Tibial nerve (tissue), 4 donors: ENCODE measurements at regions not wholly inside any gene's neighbourhood (a gene's known extent, or its start where the extent isn't known, plus 50 kb on each side); places are given as distances from the start of the nearest gene placed in this dataset.

Experiments
- DNase-seq, 2 donors: peaks; one replicate each; pipeline ENCODE4 v3.0.0-alpha.2; 2019; ENCODE audit warnings: low spot score in 2 of 2
- H3K27ac ChIP-seq, 4 donors: fragments of 200-600 bp; sonication (generic) in 3 of 4; one replicate each; pipeline ENCODE4 v1.5.1; 2017 to 2019; ENCODE audit warnings: mild to moderate bottlenecking in 1 of 4
- H3K27me3 ChIP-seq, 2 donors: fragments of 200-600 bp; sonication (generic) in 1 of 2; one replicate each; pipeline versions ENCODE4 v1.5.1 to v1.6.0; 2017 to 2019
- H3K36me3 ChIP-seq, 3 donors: fragments of 200-600 bp; sonication (generic); one replicate each; pipeline ENCODE4 v1.5.1; 2018 to 2019
- H3K4me1 ChIP-seq, 4 donors: fragments of 200-600 bp; sonication (generic) in 3 of 4; one replicate each; pipeline ENCODE4 v1.5.1; 2017 to 2019
- H3K4me3 ChIP-seq, 4 donors: fragments of 200-600 bp; sonication (generic) in 3 of 4; one replicate each; pipeline ENCODE4 v1.5.1; 2017 to 2019; ENCODE audit warnings: mild to moderate bottlenecking in 1 of 4, moderate library complexity in 1 of 4
- H3K9me3 ChIP-seq, 4 donors: fragments of 200-600 bp; sonication (generic) in 3 of 4; one replicate each; pipeline ENCODE4 v1.5.1; 2017 to 2019
- CTCF ChIP-seq, 5 experiments: fragments of 200-600 bp in 3 of 5; fragments of 450-650 bp in 2 of 5; sonication (generic) in 3 of 5; IDR thresholded peaks; one replicate each; pipeline ENCODE4 v1.5.1; 2016 to 2019; ENCODE audit warnings: antibody characterized with exemption in 5 of 5, mild to moderate bottlenecking in 3 of 5, moderate library complexity in 2 of 5
- EP300 ChIP-seq, 2 donors: sonication (generic); formaldehyde crosslinking; IDR thresholded peaks; one replicate each; pipeline ENCODE4 v1.6.1; 2017; ENCODE audit warnings: antibody characterized with exemption in 2 of 2, mild to moderate bottlenecking in 1 of 2
- POLR2A ChIP-seq, 2 donors: fragments of 450-650 bp; IDR thresholded peaks; one replicate each; pipeline ENCODE4 v1.6.1; 2017; ENCODE audit warnings: antibody characterized with exemption in 2 of 2, mild to moderate bottlenecking in 2 of 2, moderate library complexity in 2 of 2
- WGBS, 2 donors: methylation state at CpG; one replicate each; pipeline ENCODE4 v1.1.5; 2018; 5-methylcytosine and 5-hydroxymethylcytosine counted together

GRCh38 chr2:126761981-126762878 is 106.3 kb downstream of the GYPC start:
- Histone ChIP-seq H3K27me3 (no peaks in the 10 kb centered on the region), H3K36me3 (no peaks in the 10 kb centered on the region), H3K27ac (no peak overlapping the region), H3K9me3 (no peaks in the 10 kb centered on the region), H3K4me3 (no peak overlapping the region), H3K4me1 (no peaks in the 10 kb centered on the region)
- no peak for DNase-seq
- WGBS, 2 donors: 65 to 78% methylated on average over 4 of the region's 4 CpGs
- TF ChIP-seq POLR2A (IDR thresholded peaks at IDR 0.05) (no peak), EP300 (IDR thresholded peaks at IDR 0.05) (no peak), CTCF (IDR thresholded peaks at IDR 0.05) (no peak)

- Histone ChIP-seq H3K36me3 (no peaks in the 10 kb centered on the region), H3K4me3 (no peak overlapping the region), H3K27ac (no peak overlapping the region), H3K9me3 (no peaks in the 10 kb centered on the region), H3K4me1 (no peaks in the 10 kb centered on the region), H3K27me3 (no peaks in the 10 kb centered on the region)
- TF ChIP-seq EP300 (IDR thresholded peaks at IDR 0.05): no peak
- no peak for TF ChIP-seq POLR2A (IDR thresholded peaks at IDR 0.05)
- TF ChIP-seq CTCF (IDR thresholded peaks at IDR 0.05): no peak
- 66 to 76% methylated on average over 3 of the region's 3 CpGs for WGBS, 2 donors
- no peak for DNase-seq
Observed at GRCh38 chr2:126764686-126765265, 108.8 kb downstream of the GYPC start.

GRCh38 chr2:126765395-126765794 is 109.4 kb downstream of the GYPC start:
- WGBS, 2 donors: 76 to 81% methylated on average over 3 of the region's 3 CpGs
- Histone ChIP-seq H3K27ac (no peak overlapping the region), H3K9me3 (no peaks in the 10 kb centered on the region), H3K27me3 (no peaks in the 10 kb centered on the region), H3K36me3 (no peaks in the 10 kb centered on the region), H3K4me3 (no peak overlapping the region), H3K4me1 (no peaks in the 10 kb centered on the region)
- no peak for DNase-seq
- TF ChIP-seq EP300 (IDR thresholded peaks at IDR 0.05) (no peak), POLR2A (IDR thresholded peaks at IDR 0.05) (no peak), CTCF (IDR thresholded peaks at IDR 0.05) (no peak)

- Histone ChIP-seq H3K4me3 (no peak overlapping the region), H3K27me3 (no peaks in the 10 kb centered on the region), H3K4me1 (no peaks in the 10 kb centered on the region), H3K36me3 (no peaks in the 10 kb centered on the region), H3K27ac (no peak overlapping the region), H3K9me3 (no peaks in the 10 kb centered on the region)
- DNase-seq: no peak
- TF ChIP-seq POLR2A (IDR thresholded peaks at IDR 0.05) (no peak), EP300 (IDR thresholded peaks at IDR 0.05) (no peak), CTCF (IDR thresholded peaks at IDR 0.05) (no peak)
- 79 to 81% methylated on average over 6 to 7 of the region's 7 CpGs for WGBS, 2 donors
Observed at GRCh38 chr2:126766295-126766968, 110.5 kb downstream of the GYPC start.

GRCh38 chr2:126766969-126767296 is 111.0 kb downstream of the GYPC start:
- no peaks in the 10 kb centered on the region for H3K27me3 ChIP-seq
- WGBS, 2 donors: 85 to 88% methylated on average over 5 to 7 of the region's 7 CpGs
- DNase-seq: no peak
- no peak overlapping the region for H3K27ac ChIP-seq
- no peak overlapping the region for H3K4me3 ChIP-seq
- H3K9me3 ChIP-seq: no peaks in the 10 kb centered on the region
- H3K4me1 ChIP-seq: no peaks in the 10 kb centered on the region
- no peaks in the 10 kb centered on the region for H3K36me3 ChIP-seq
- TF ChIP-seq CTCF (IDR thresholded peaks at IDR 0.05): no peak
